CD14-positive monocyte (primary cell): ENCODE measurements at regions not wholly inside any gene's neighbourhood (a gene's known extent, or its start where the extent isn't known, plus 50 kb on each side); places are given as distances from the start of the nearest gene placed in this dataset.

ENCODE experiments used
- DNase-seq, 3 donors: peaks; one replicate each; pipeline ENCODE4 v3.0.0-alpha.2; 2011 to 2022
- H2AFZ ChIP-seq: 2 replicates; pipeline ENCODE4 v1.6.0; 2012; ENCODE audit warnings: mild to moderate bottlenecking, low read depth, low read length, inconsistent platforms; ENCODE audit not compliant: insufficient read depth, poor library complexity, severe bottlenecking
- H3K27ac ChIP-seq, 2 donors: 1 replicate in 1 of 2; 2 replicates in 1 of 2; pipeline ENCODE4 v1.5.1; 2012 to 2013; ENCODE audit warnings: low read length in 2 of 2, control low read depth in 1 of 2, inconsistent platforms in 1 of 2, low read depth in 1 of 2, mild to moderate bottlenecking in 1 of 2
- H3K27me3 ChIP-seq, 2 donors: one replicate each; pipeline versions ENCODE4 v1.6.0 to v1.6.1; 2011 to 2013; ENCODE audit warnings: low read length in 2 of 2; ENCODE audit not compliant: control insufficient read depth in 2 of 2, insufficient read depth in 2 of 2
- H3K36me3 ChIP-seq, 2 donors: replicated peaks in 1 of 2; 1 replicate in 1 of 2; 2 replicates in 1 of 2; pipeline versions ENCODE4 v1.5.1 to v1.6.1; 2012 to 2013; ENCODE audit warnings: low read length in 2 of 2, control low read depth in 1 of 2, inconsistent platforms in 1 of 2, mild to moderate bottlenecking in 1 of 2; ENCODE audit not compliant: insufficient read depth in 2 of 2, control insufficient read depth in 1 of 2
- H3K4me1 ChIP-seq, 2 donors: 1 replicate in 1 of 2; 2 replicates in 1 of 2; pipeline versions ENCODE4 v1.5.1 to v1.6.1; 2012 to 2013; ENCODE audit warnings: low read length in 2 of 2, control low read depth in 1 of 2, inconsistent platforms in 1 of 2, mild to moderate bottlenecking in 1 of 2, moderate library complexity in 1 of 2; ENCODE audit not compliant: insufficient read depth in 2 of 2, control insufficient read depth in 1 of 2
- H3K4me2 ChIP-seq: replicated peaks from 2 replicates; pipeline ENCODE3; 2012; ENCODE audit warnings: low read length, moderate library complexity, mild to moderate bottlenecking; ENCODE audit not compliant: poor library complexity, severe bottlenecking; ENCODE audit errors: extremely low read depth
- H3K4me3 ChIP-seq, 3 experiments: fragments of 200-600 bp in 1 of 3; sonication (generic) in 1 of 3; replicated peaks in 1 of 3; 1 replicate in 2 of 3; 2 replicates in 1 of 3; pipeline ENCODE4 v1.5.1; 2011 to 2013; ENCODE audit warnings: low read length in 3 of 3, mild to moderate bottlenecking in 3 of 3, control low read depth in 2 of 3, low read depth in 2 of 3, inconsistent platforms in 1 of 3, moderate library complexity in 1 of 3
- H3K79me2 ChIP-seq: 2 replicates; pipeline ENCODE4 v1.6.0; 2012; ENCODE audit warnings: mild to moderate bottlenecking, control low read depth, inconsistent platforms, low read length, moderate library complexity; ENCODE audit not compliant: insufficient read depth
- H3K9ac ChIP-seq: 2 replicates; pipeline ENCODE4 v1.6.0; 2017; ENCODE audit warnings: low read length, mild to moderate bottlenecking; ENCODE audit not compliant: insufficient read depth, poor library complexity, severe bottlenecking
- H3K9me3 ChIP-seq, 2 donors: replicated peaks in 1 of 2; 1 replicate in 1 of 2; 2 replicates in 1 of 2; pipeline versions ENCODE4 v1.5.1 to v1.6.1; 2012 to 2013; ENCODE audit warnings: low read length in 2 of 2, control low read depth in 1 of 2; ENCODE audit not compliant: control insufficient read depth in 1 of 2, insufficient read depth in 1 of 2
- H4K20me1 ChIP-seq: 2 replicates; pipeline ENCODE4 v1.6.0; 2012; ENCODE audit warnings: mild to moderate bottlenecking, low read length, control low read depth, moderate library complexity; ENCODE audit not compliant: insufficient read depth
- H3K27ac Mint-ChIP-seq, 7 donors: one replicate each; pipeline ENCODE4 v1.8.0; 2020; ENCODE audit warnings: mild to moderate bottlenecking in 7 of 7, mixed read lengths in 7 of 7, moderate library complexity in 6 of 7, inconsistent platforms in 2 of 7
- H3K27me3 Mint-ChIP-seq, 3 donors: one replicate each; pipeline ENCODE4 v1.8.0; 2021 to 2022; ENCODE audit warnings: low read depth in 3 of 3, mild to moderate bottlenecking in 3 of 3, mixed read lengths in 3 of 3, moderate library complexity in 3 of 3, inconsistent platforms in 1 of 3
- H3K36me3 Mint-ChIP-seq, 2 donors: one replicate each; pipeline ENCODE4 v1.8.0; 2020; ENCODE audit warnings: mixed read lengths in 2 of 2, inconsistent platforms in 1 of 2, mild to moderate bottlenecking in 1 of 2
- H3K4me1 Mint-ChIP-seq: one replicate; pipeline ENCODE4 v1.8.0; 2020; ENCODE audit warnings: mild to moderate bottlenecking, mixed read lengths
- H3K4me3 Mint-ChIP-seq, 2 donors: one replicate each; pipeline ENCODE4 v1.8.0; 2020; ENCODE audit warnings: mild to moderate bottlenecking in 2 of 2, mixed read lengths in 2 of 2, moderate library complexity in 1 of 2
- H3K9me3 Mint-ChIP-seq, 7 donors: one replicate each; pipeline ENCODE4 v1.8.0; 2020 to 2022; ENCODE audit warnings: mixed read lengths in 7 of 7, mild to moderate bottlenecking in 6 of 7, moderate library complexity in 6 of 7, inconsistent platforms in 2 of 7
- WGBS: methylation state at CpG from one replicate; pipeline ENCODE4 v1.1.5; 2013; ENCODE audit warnings: missing lambda C conversion rate; ENCODE audit not compliant: insufficient coverage; 5-methylcytosine and 5-hydroxymethylcytosine counted together
- intact Hi-C, 2 donors: fragments of 100-400 bp; cut with micrococcal nuclease; formaldehyde crosslinking; loops; one replicate each; pipeline versions ENCODE4 v1.15.0 to v1.15.1; 2023
- TF ChIP-seq, protein P1 (sequence below): fragments of 200-600 bp; IDR thresholded peaks from one replicate; pipeline ENCODE4 v1.8.0; 2022; ENCODE audit warnings: antibody characterized with exemption, mild to moderate bottlenecking

DNA sequence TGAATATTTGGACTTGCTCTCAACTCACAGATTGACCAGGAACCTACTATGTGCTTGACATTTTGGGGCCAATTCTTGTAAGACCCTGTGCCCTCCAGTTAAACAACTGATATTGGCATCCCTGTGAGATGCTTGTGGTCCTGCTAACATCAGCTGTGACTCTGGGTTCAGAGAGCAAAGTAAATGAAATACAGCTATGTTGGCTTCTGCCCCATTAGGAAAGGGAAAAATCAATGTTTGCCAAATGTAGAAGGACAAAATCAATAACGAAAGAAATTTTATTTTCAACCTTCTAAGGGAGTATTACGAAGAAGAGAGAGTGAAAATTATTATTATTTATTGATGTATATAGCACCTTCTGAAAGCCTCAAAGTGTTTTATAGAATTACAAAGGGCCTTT, 266.9 kb upstream of the ARID1B start:
- no peak overlapping the region for H3K27ac Mint-ChIP-seq
- Histone ChIP-seq H3K27me3 (no peaks in the 10 kb centered on the region), H3K79me2 (no peaks in the 10 kb centered on the region), H3K9ac (no peak overlapping the region), H2AFZ (no peak overlapping the region), H4K20me1 (no peaks in the 10 kb centered on the region), H3K4me2 (no peak overlapping the region), H3K4me3 (no peak overlapping the region), H3K9me3 (no peaks in the 10 kb centered on the region), H3K36me3 (no peaks in the 10 kb centered on the region), H3K27ac (no peak overlapping the region), H3K4me1 (no peaks in the 10 kb centered on the region)
- intact Hi-C loops, result no loop called here
- WGBS, result no CpG with 5 or more reads among the region's 2 CpGs
- H3K36me3 Mint-ChIP-seq, result no peaks in the 10 kb centered on the region
- peaks cover 14% of the 10 kb centered on the region for H3K4me1 Mint-ChIP-seq
- DNase-seq, result no peak
- peaks cover 0 to 6% (median 0%) of the 10 kb centered on the region in 3 donors for H3K27me3 Mint-ChIP-seq
- H3K4me3 Mint-ChIP-seq, result no peak overlapping the region
- TF ChIP-seq, protein P1, sequence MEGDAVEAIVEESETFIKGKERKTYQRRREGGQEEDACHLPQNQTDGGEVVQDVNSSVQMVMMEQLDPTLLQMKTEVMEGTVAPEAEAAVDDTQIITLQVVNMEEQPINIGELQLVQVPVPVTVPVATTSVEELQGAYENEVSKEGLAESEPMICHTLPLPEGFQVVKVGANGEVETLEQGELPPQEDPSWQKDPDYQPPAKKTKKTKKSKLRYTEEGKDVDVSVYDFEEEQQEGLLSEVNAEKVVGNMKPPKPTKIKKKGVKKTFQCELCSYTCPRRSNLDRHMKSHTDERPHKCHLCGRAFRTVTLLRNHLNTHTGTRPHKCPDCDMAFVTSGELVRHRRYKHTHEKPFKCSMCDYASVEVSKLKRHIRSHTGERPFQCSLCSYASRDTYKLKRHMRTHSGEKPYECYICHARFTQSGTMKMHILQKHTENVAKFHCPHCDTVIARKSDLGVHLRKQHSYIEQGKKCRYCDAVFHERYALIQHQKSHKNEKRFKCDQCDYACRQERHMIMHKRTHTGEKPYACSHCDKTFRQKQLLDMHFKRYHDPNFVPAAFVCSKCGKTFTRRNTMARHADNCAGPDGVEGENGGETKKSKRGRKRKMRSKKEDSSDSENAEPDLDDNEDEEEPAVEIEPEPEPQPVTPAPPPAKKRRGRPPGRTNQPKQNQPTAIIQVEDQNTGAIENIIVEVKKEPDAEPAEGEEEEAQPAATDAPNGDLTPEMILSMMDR, result no peak
- peaks cover 0 to 2% (median 0%) of the 10 kb centered on the region in 7 donors for H3K9me3 Mint-ChIP-seq

DNA sequence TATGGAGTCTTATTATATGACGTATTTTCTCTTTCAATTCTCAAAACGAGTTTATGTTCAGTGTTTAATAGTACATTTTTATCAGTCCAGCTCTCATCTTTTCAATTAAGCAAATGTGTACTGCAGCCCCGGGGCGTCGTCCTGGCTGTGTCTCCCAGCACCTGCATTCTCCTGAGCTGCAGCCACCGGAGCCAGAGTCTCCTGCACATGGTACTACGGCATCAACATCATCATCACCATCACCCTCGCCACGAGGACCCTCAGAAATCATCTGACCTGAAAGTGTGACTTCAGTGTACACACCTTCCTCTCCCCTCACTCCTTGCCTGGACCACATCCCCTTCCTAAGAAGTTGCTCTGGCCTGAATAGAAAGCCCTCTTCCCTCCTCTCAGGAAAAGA, 267.7 kb upstream of the ARID1B start:
- Histone ChIP-seq H3K27ac (no peak overlapping the region), H4K20me1 (no peaks in the 10 kb centered on the region), H3K4me1 (no peaks in the 10 kb centered on the region), H3K9ac (no peak overlapping the region), H3K79me2 (no peaks in the 10 kb centered on the region), H3K27me3 (no peaks in the 10 kb centered on the region), H3K9me3 (no peaks in the 10 kb centered on the region), H3K36me3 (no peaks in the 10 kb centered on the region), H2AFZ (no peak overlapping the region), H3K4me3 (no peak overlapping the region), H3K4me2 (no peak overlapping the region)
- Mint-ChIP-seq H3K4me1 (peaks cover 9% of the 10 kb centered on the region), H3K27me3 (peaks cover 0 to 6% (median 0%) of the 10 kb centered on the region in 3 donors), H3K9me3 (peaks cover 0 to 2% (median 0%) of the 10 kb centered on the region in 7 donors), H3K36me3 (no peaks in the 10 kb centered on the region), H3K27ac (no peak overlapping the region), H3K4me3 (no peak overlapping the region)
- no peak for DNase-seq
- intact Hi-C loops, result no loop called here
- TF ChIP-seq, protein P1, result no peak
- 90% methylated on average over 7 of the region's 9 CpGs for WGBS
